Nephron progenitor cell (in vitro differentiated cells): ENCODE measurements at regions not wholly inside any gene's neighbourhood (a gene's known extent, or its start where the extent isn't known, plus 50 kb on each side); places are given as distances from the start of the nearest gene placed in this dataset.

Experiments
- DNase-seq: peaks from one replicate; pipeline ENCODE4 v3.0.0; 2021
- H3K27ac Mint-ChIP-seq: 2 replicates; pipeline ENCODE4 v1.8.0; 2021; ENCODE audit warnings: mild to moderate bottlenecking, moderate library complexity, mixed read lengths
- H3K27me3 Mint-ChIP-seq: 2 replicates; pipeline ENCODE4 v1.8.0; 2021; ENCODE audit warnings: mild to moderate bottlenecking, low read depth, mixed read lengths; ENCODE audit not compliant: poor library complexity
- H3K36me3 Mint-ChIP-seq: 2 replicates; pipeline ENCODE4 v1.8.0; 2021; ENCODE audit warnings: low read depth, mixed read lengths
- H3K4me1 Mint-ChIP-seq: 2 replicates; pipeline ENCODE4 v1.8.0; 2021; ENCODE audit warnings: mixed read lengths
- H3K4me3 Mint-ChIP-seq: 2 replicates; pipeline ENCODE4 v1.8.0; 2021; ENCODE audit warnings: mild to moderate bottlenecking, moderate library complexity, mixed read lengths
- H3K9me3 Mint-ChIP-seq: 2 replicates; pipeline ENCODE4 v1.8.0; 2021; ENCODE audit warnings: mild to moderate bottlenecking, moderate library complexity, mixed read lengths
- CTCF ChIP-seq: fragments of 200-600 bp; sonication (generic); IDR thresholded peaks from 2 replicates; pipeline ENCODE4 v1.5.0; 2021; ENCODE audit warnings: antibody characterized with exemption

- no peak for TF ChIP-seq CTCF
- peaks cover 10% of the 10 kb centered on the region for H3K27me3 Mint-ChIP-seq
- no peaks in the 10 kb centered on the region for H3K36me3 Mint-ChIP-seq
- H3K9me3 Mint-ChIP-seq, result no peaks in the 10 kb centered on the region
- H3K4me1 Mint-ChIP-seq, result no peaks in the 10 kb centered on the region
- no peak overlapping the region for H3K4me3 Mint-ChIP-seq
- no peak overlapping the region for H3K27ac Mint-ChIP-seq
- no peak for DNase-seq
Observed at GRCh38 chr1:177600321-177600720, 369.5 kb downstream of the SEC16B start.

- no peaks in the 10 kb centered on the region for H3K4me1 Mint-ChIP-seq
- H3K4me3 Mint-ChIP-seq, result no peak overlapping the region
- TF ChIP-seq CTCF, result no peak
- no peaks in the 10 kb centered on the region for H3K36me3 Mint-ChIP-seq
- no peak for DNase-seq
- H3K27ac Mint-ChIP-seq, result no peak overlapping the region
- peaks cover 10% of the 10 kb centered on the region for H3K27me3 Mint-ChIP-seq
- no peaks in the 10 kb centered on the region for H3K9me3 Mint-ChIP-seq
Observed at GRCh38 chr1:177597393-177597792, 372.5 kb downstream of the SEC16B start.

GRCh38 chr1:177596485-177596884 is 373.4 kb downstream of the SEC16B start:
- no peaks in the 10 kb centered on the region for H3K36me3 Mint-ChIP-seq
- DNase-seq, result no peak
- no peak for TF ChIP-seq CTCF
- no peak overlapping the region for H3K27ac Mint-ChIP-seq
- H3K27me3 Mint-ChIP-seq, result peaks cover 14% of the 10 kb centered on the region
- no peaks in the 10 kb centered on the region for H3K9me3 Mint-ChIP-seq
- no peaks in the 10 kb centered on the region for H3K4me1 Mint-ChIP-seq
- H3K4me3 Mint-ChIP-seq, result no peak overlapping the region

- no peak for DNase-seq
- Mint-ChIP-seq H3K4me3 (no peak overlapping the region), H3K9me3 (no peaks in the 10 kb centered on the region), H3K27ac (no peak overlapping the region), H3K27me3 (peaks cover 16% of the 10 kb centered on the region), H3K36me3 (no peaks in the 10 kb centered on the region), H3K4me1 (no peaks in the 10 kb centered on the region)
- TF ChIP-seq CTCF, result no peak
Observed at GRCh38 chr1:177593105-177593504, 376.8 kb downstream of the SEC16B start.

GRCh38 chr1:177592624-177593023 is 377.2 kb downstream of the SEC16B start:
- H3K27me3 Mint-ChIP-seq, result peaks cover 13% of the 10 kb centered on the region
- no peak overlapping the region for H3K4me3 Mint-ChIP-seq
- DNase-seq, result no peak
- no peaks in the 10 kb centered on the region for H3K4me1 Mint-ChIP-seq
- no peaks in the 10 kb centered on the region for H3K36me3 Mint-ChIP-seq
- H3K9me3 Mint-ChIP-seq, result no peaks in the 10 kb centered on the region
- TF ChIP-seq CTCF, result no peak
- no peak overlapping the region for H3K27ac Mint-ChIP-seq

GRCh38 chr1:177591155-177591554 is 378.7 kb downstream of the SEC16B start:
- H3K9me3 Mint-ChIP-seq, result no peaks in the 10 kb centered on the region
- TF ChIP-seq CTCF, result no peak
- no peak overlapping the region for H3K27ac Mint-ChIP-seq
- no peaks in the 10 kb centered on the region for H3K36me3 Mint-ChIP-seq
- no peak overlapping the region for H3K4me3 Mint-ChIP-seq
- DNase-seq, result no peak
- H3K4me1 Mint-ChIP-seq, result peaks cover 3% of the 10 kb centered on the region
- H3K27me3 Mint-ChIP-seq, result peaks cover 6% of the 10 kb centered on the region
